A549 (cell line): ENCODE measurements at regions not wholly inside any gene's neighbourhood (a gene's known extent, or its start where the extent isn't known, plus 50 kb on each side); places are given as distances from the start of the nearest gene placed in this dataset.
A peak's percentile ranks its signal among the peaks of the same experiment; 100 is the strongest.

Source experiments
- ATAC-seq, 2 experiments: fragments of 200-7000 bp in 1 of 2; fragments of >200 bp in 1 of 2; cut with Nextera tagmentation in 1 of 2; cut with Tn5 transposase in 1 of 2; 3 replicates each; pipeline versions ENCODE4 v1.8.0 to v1.9.1; 2018 to 2020; ENCODE audit warnings: mild to moderate bottlenecking in 1 of 2, moderate library complexity in 1 of 2
- CTCF ChIA-PET: fragments of 300-600 bp; sonication (Branson Sonifier 250); formaldehyde crosslinking; extraction: SDS; loops from one replicate; lab custom pipeline; 2021; ENCODE audit warnings: antibody characterized with exemption, inconsistent platforms; lab: Yijun Ruan, JAX
- POLR2A ChIA-PET: fragments of 350-600 bp; formaldehyde crosslinking; extraction: SDS; loops from one replicate; lab custom pipeline; 2021; ENCODE audit warnings: antibody characterized with exemption, inconsistent platforms; lab: Yijun Ruan, JAX
- DNase-seq, 2 experiments: peaks; one replicate each; pipeline versions ENCODE4 v3.0.0 to v3.0.0-alpha.2; 2011 to 2016; ENCODE audit warnings: low read depth in 1 of 2, low spot score in 1 of 2
- FAIRE-seq: peaks from 2 replicates; lab custom pipeline; 2011; peaks lifted over from hg19 to GRCh38; lab: Jason Lieb, UNC
- H3K27ac ChIP-seq, 2 experiments: fragments of >200 bp; sonication (Bioruptor Twin); formaldehyde crosslinking; 3 replicates each; pipeline ENCODE4 v1.5.1; 2016 to 2017
- H3K4me1 ChIP-seq: fragments of >200 bp; sonication (Bioruptor Twin); formaldehyde crosslinking; 3 replicates; pipeline ENCODE4 v1.6.1; 2016
- H3K4me2 ChIP-seq: fragments of >200 bp; sonication (Bioruptor Twin); formaldehyde crosslinking; 3 replicates; pipeline ENCODE4 v1.6.1; 2016
- H3K4me3 ChIP-seq: fragments of >200 bp; sonication (Bioruptor Twin); formaldehyde crosslinking; 3 replicates; pipeline ENCODE4 v1.5.1; 2016
- H3K9me3 ChIP-seq: fragments of >200 bp; sonication (Bioruptor Twin); formaldehyde crosslinking; 3 replicates; pipeline ENCODE4 v1.6.1; 2016
- ATOH8 ChIP-seq: fragments of 250-450 bp; sonication (Bioruptor Pico); IDR thresholded peaks from 2 replicates; pipeline ENCODE4 v1.5.0; 2020; ENCODE audit warnings: low read depth, mild to moderate bottlenecking, moderate library complexity
- CBX2 ChIP-seq: fragments of 200-600 bp; sonication (generic); IDR thresholded peaks from 2 replicates; pipeline ENCODE4 v1.6.1; 2016; ENCODE audit warnings: low read depth, mild to moderate bottlenecking, borderline replicate concordance
- CHD4 ChIP-seq: fragments of 200-600 bp; sonication (generic); IDR thresholded peaks from 2 replicates; pipeline ENCODE4 v1.6.1; 2016; ENCODE audit warnings: antibody characterized with exemption, mild to moderate bottlenecking, borderline replicate concordance
- CTCF ChIP-seq: fragments of >200 bp; sonication (Bioruptor Twin); formaldehyde crosslinking; IDR thresholded peaks from 3 replicates; pipeline ENCODE4 v1.5.1; 2016
- EHF ChIP-seq: fragments of 250-450 bp; sonication (Bioruptor Pico); IDR thresholded peaks from 2 replicates; pipeline ENCODE4 v1.5.0; 2020; ENCODE audit warnings: mild to moderate bottlenecking
- EP300 ChIP-seq, 2 experiments: fragments of >200 bp; sonication (Bioruptor Twin); formaldehyde crosslinking; IDR thresholded peaks; 2 replicates in 1 of 2; 3 replicates in 1 of 2; pipeline ENCODE4 v1.6.1; 2016 to 2017
- FOXS1 ChIP-seq: fragments of 250-450 bp; sonication (Bioruptor Pico); IDR thresholded peaks from 2 replicates; pipeline ENCODE4 v1.5.0; 2020; ENCODE audit warnings: mild to moderate bottlenecking, moderate library complexity
- GATA3 ChIP-seq: IDR thresholded peaks from 2 replicates; pipeline ENCODE4 v1.6.1; 2012; ENCODE audit warnings: borderline replicate concordance
- HOXB5 ChIP-seq: fragments of 250-450 bp; sonication (Bioruptor Pico); IDR thresholded peaks from 2 replicates; pipeline ENCODE4 v1.5.0; 2020; ENCODE audit warnings: mild to moderate bottlenecking, moderate library complexity
- JUN ChIP-seq, 2 experiments: fragments of >200 bp; sonication (Bioruptor Twin); formaldehyde crosslinking; IDR thresholded peaks; 2 replicates in 1 of 2; 3 replicates in 1 of 2; pipeline ENCODE4 v1.6.1; 2016 to 2017
- KDM1A ChIP-seq: fragments of 200-600 bp; sonication (generic); IDR thresholded peaks from 2 replicates; pipeline ENCODE4 v1.6.1; 2016; ENCODE audit warnings: low read depth, mild to moderate bottlenecking
- MAFK ChIP-seq: fragments of 450-650 bp; IDR thresholded peaks from 2 replicates; pipeline ENCODE4 v1.6.1; 2014; ENCODE audit not compliant: partially characterized antibody
- MAX ChIP-seq: IDR thresholded peaks from 2 replicates; pipeline ENCODE4 v1.6.1; 2012
- NFE2L2 ChIP-seq: fragments of 150-350 bp; conservative IDR thresholded peaks from 2 replicates; pipeline ENCODE4 v1.6.1; 2014; ENCODE audit warnings: low read length
- NR3C1 ChIP-seq: fragments of >200 bp; sonication (Bioruptor Twin); formaldehyde crosslinking; IDR thresholded peaks from 3 replicates; pipeline ENCODE4 v1.6.1; 2017
- PBX3 ChIP-seq: IDR thresholded peaks from 2 replicates; pipeline ENCODE4 v1.6.1; 2012
- PHF8 ChIP-seq: fragments of 200-600 bp; sonication (generic); IDR thresholded peaks from 2 replicates; pipeline ENCODE4 v1.6.1; 2016; ENCODE audit warnings: low read depth, mild to moderate bottlenecking, antibody characterized with exemption, moderate library complexity, borderline replicate concordance
- POLR2A ChIP-seq: IDR thresholded peaks from 2 replicates; pipeline ENCODE4 v1.6.1; 2012; ENCODE audit warnings: mild to moderate bottlenecking, low read length
- POLR2AphosphoS2 ChIP-seq: conservative IDR thresholded peaks from 2 replicates; pipeline ENCODE4 v1.6.1; 2012; ENCODE audit warnings: low read length, improper control_type of control experiment, inconsistent platforms
- SREBF2 ChIP-seq: fragments of 450-650 bp; IDR thresholded peaks from 2 replicates; pipeline ENCODE4 v1.6.1; 2014; ENCODE audit warnings: mild to moderate bottlenecking, moderate library complexity
- TFCP2L1 ChIP-seq: fragments of 250-450 bp; sonication (Bioruptor Pico); IDR thresholded peaks from 2 replicates; pipeline ENCODE4 v1.5.0; 2021; ENCODE audit warnings: mild to moderate bottlenecking
- ZFP36 ChIP-seq: fragments of 450-650 bp; IDR thresholded peaks from 2 replicates; pipeline ENCODE4 v1.6.1; 2014; ENCODE audit warnings: borderline replicate concordance; ENCODE audit not compliant: partially characterized antibody
- ZSCAN20 ChIP-seq: fragments of 250-450 bp; sonication (Bioruptor Pico); IDR thresholded peaks from 2 replicates; pipeline ENCODE4 v1.8.0; 2022; ENCODE audit warnings: mild to moderate bottlenecking, moderate library complexity
- WGBS: methylation state at CpG from one replicate; pipeline ENCODE4 v1.1.6; 2017; ENCODE audit errors: missing lambda C conversion rate; 5-methylcytosine and 5-hydroxymethylcytosine counted together
- TF ChIP-seq, protein P1 (sequence below): fragments of 250-450 bp; sonication (Bioruptor Pico); IDR thresholded peaks from 2 replicates; pipeline ENCODE4 v1.5.0; 2021; ENCODE audit warnings: mild to moderate bottlenecking, moderate library complexity, borderline replicate concordance

- TF ChIP-seq CBX2 (no peak), NFE2L2 (no peak), ZFP36 (no peak), HOXB5 (CRISPR knock-in tag) (no peak), POLR2A (no peak), PHF8 (no peak), ATOH8 (CRISPR knock-in tag) (no peak), ZSCAN20 (no peak), FOXS1 (CRISPR knock-in tag) (no peak), CHD4 (no peak), MAX (no peak), SREBF2 (no peak), PBX3 (no peak), GATA3 (no peak)
- no peaks in the 10 kb centered on the region for H3K4me1 ChIP-seq
- 6% methylated on average over 5 of the region's 5 CpGs for WGBS
- DNase-seq: no peak
- ATAC-seq: no peak
- peak overlapping the region; percentile 62 for H3K4me2 ChIP-seq
- peak; percentile 91 for FAIRE-seq
- ChIA-PET CTCF (no interaction called here), POLR2A (no interaction called here)
- no peak overlapping the region for H3K27ac ChIP-seq
- H3K4me3 ChIP-seq: 0 out of 3 replicates have a peak overlapping the region, but pooled peaks have one; percentile 9
- H3K9me3 ChIP-seq: peaks cover 2% of the 10 kb centered on the region; the same call in 1 of the 3 replicates
Observed at GRCh38 chr20:11778206-11778570, 139.5 kb upstream of the BTBD3 start.

DNA sequence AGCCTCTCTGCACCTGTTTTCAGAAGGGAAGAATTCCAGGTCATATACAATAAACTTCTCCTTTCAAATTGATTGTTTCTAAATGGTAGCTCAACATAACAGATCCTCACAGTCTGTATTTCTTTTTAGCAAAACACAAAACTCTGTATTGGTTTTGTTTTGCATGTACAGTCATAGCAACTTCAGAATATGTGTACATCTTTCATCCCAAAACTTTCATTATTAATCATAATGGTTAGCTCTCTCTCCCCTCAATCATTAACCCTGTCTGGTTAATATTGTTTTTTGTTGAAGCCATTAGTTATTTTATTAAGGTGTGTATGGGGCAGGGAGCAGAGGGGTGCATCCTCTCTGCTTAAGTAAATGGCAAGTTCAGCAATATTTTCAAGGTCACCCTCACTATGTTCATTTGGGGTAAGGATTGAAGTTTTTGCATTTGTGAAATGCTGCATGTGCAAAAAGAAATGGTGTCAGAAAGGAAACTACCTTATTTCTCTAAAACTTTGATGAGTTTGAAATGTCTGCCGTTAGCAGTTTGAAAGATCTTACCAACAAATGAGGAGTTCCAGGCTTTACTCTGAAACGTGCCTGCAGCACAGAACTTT lies 136.8 kb upstream of the BTBD3 start:
- CTCF ChIA-PET: interaction anchor here (0.6 to 1.3 kb wide), 3 partner anchors 9 to 1896 kb away, joined by 3 to 4 read pairs (median 3); no protein-coding TSS in a partner anchor
- peak; percentile 70 for TF ChIP-seq MAFK
- TF ChIP-seq, protein P1, sequence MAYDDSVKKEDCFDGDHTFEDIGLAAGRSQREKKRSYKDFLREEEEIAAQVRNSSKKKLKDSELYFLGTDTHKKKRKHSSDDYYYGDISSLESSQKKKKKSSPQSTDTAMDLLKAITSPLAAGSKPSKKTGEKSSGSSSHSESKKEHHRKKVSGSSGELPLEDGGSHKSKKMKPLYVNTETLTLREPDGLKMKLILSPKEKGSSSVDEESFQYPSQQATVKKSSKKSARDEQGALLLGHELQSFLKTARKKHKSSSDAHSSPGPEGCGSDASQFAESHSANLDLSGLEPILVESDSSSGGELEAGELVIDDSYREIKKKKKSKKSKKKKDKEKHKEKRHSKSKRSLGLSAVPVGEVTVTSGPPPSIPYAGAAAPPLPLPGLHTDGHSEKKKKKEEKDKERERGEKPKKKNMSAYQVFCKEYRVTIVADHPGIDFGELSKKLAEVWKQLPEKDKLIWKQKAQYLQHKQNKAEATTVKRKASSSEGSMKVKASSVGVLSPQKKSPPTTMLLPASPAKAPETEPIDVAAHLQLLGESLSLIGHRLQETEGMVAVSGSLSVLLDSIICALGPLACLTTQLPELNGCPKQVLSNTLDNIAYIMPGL: no peak
- 38% methylated on average over 2 of the region's 2 CpGs for WGBS

DNA sequence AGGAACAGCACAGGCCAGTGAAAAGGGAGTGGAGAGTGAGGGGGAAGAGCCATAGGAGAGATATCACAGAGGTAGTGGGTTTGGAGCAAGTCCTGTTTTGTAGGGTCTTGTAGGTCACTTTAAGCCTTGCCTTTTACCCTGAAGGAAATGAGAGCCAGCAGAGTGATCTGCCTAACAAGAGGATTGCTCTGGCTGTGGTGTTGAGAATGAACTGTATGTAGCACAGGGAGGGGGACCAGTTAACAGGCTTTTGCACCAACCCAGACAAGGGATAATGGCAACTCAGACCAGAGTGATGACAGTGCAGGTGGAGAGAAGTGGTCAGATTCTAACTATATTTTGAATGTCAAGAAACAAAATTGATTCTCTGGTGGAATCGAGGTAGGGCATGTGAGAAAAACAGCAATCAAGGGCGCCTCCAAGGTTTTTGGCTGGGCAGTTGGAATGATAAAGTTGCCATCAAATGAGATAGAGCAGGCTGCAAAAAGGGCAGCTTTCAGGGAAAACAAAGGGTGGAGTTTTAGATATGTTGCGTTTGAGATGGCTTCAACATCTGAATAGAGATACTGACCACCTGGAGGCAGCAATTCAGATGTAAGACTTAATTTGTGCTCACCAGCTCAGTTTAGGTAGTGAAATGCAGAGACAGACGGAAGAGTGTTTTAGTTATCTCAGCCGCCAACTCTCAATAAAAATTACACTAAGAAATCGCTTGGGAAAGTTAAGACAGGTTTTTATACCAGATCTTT lies 134.4 kb upstream of the BTBD3 start:
- 52% methylated on average over 6 of the region's 6 CpGs for WGBS
- FAIRE-seq (no peak), DNase-seq (no peak), ATAC-seq (no peak)
- POLR2A ChIA-PET: no interaction called here
- Histone ChIP-seq H3K9me3 (no peaks in the 10 kb centered on the region), H3K4me3 (no peak overlapping the region), H3K27ac (no peak overlapping the region), H3K4me1 (no peaks in the 10 kb centered on the region), H3K4me2 (no peak overlapping the region)
- CTCF ChIA-PET: interaction anchor here (1.5 kb wide), 1 partner anchor 206 kb away, joined by 3 read pairs; no protein-coding TSS in a partner anchor
- TF ChIP-seq POLR2AphosphoS2: no peak
- no peak for TF ChIP-seq EP300 (IDR thresholded peaks at IDR 0.05)
- no peak for TF ChIP-seq HOXB5 (CRISPR knock-in tag)
- no peak for TF ChIP-seq JUN (IDR thresholded peaks at IDR 0.05)
- TF ChIP-seq KDM1A: no peak
- TF ChIP-seq NR3C1: no peak
- TF ChIP-seq CTCF: no peak
- TF ChIP-seq FOXS1 (CRISPR knock-in tag): no peak
- no peak for TF ChIP-seq EHF (CRISPR knock-in tag)
- no peak for TF ChIP-seq TFCP2L1

More for the DNA sequence above, 136.8 kb upstream of the BTBD3 start:
- POLR2A ChIA-PET: no interaction called here
- DNase-seq: no peak
- Histone ChIP-seq H3K4me2 (no peak overlapping the region), H3K9me3 (no peaks in the 10 kb centered on the region), H3K4me1 (no peaks in the 10 kb centered on the region), H3K27ac (no peak overlapping the region), H3K4me3 (no peak overlapping the region)
- FAIRE-seq: no peak
- ATAC-seq: no peak
